ENCODE measurements at regions not wholly inside any gene's neighbourhood (a gene's known extent, or its start where the extent isn't known, plus 50 kb on each side); places are given as distances from the start of the nearest gene placed in this dataset.

DNA sequence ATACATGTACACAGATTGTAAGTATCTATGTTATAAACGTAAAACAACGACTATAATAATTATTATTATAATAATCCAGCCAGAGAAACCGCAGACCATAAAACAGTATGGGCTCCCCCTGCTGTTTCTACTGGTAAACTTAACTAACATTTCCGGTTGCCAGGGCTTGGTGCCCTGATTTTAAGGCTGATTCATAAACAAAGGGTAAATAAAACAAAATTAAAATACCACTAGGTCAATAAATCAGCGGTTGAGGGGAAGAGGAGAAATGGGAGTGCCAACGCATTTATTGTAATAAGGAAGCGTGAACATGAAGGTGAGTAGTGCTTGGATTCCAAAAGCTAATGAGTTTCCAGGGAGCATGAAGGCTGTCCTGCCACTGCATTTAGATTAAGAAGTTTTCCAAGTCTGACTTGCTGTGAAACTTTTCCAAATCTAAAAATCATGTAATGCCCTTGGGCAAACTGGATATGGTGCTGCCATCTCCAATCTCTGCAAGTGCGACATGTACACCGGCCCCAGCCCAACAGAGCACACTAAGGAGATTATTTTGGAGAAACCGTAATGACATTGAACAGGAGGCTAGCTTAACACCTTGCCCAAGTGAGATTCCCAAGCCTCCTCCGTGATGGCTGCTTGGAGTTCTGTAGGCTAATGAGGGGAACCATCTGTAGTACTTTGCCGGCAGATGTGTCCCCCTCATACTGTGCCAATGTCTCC, 50.7 kb upstream of the HNRNPA3 start:
- no peak for DNase-seq (ENCODE audit: extremely low read depth, low read depth)
- TF ChIP-seq, protein P1, sequence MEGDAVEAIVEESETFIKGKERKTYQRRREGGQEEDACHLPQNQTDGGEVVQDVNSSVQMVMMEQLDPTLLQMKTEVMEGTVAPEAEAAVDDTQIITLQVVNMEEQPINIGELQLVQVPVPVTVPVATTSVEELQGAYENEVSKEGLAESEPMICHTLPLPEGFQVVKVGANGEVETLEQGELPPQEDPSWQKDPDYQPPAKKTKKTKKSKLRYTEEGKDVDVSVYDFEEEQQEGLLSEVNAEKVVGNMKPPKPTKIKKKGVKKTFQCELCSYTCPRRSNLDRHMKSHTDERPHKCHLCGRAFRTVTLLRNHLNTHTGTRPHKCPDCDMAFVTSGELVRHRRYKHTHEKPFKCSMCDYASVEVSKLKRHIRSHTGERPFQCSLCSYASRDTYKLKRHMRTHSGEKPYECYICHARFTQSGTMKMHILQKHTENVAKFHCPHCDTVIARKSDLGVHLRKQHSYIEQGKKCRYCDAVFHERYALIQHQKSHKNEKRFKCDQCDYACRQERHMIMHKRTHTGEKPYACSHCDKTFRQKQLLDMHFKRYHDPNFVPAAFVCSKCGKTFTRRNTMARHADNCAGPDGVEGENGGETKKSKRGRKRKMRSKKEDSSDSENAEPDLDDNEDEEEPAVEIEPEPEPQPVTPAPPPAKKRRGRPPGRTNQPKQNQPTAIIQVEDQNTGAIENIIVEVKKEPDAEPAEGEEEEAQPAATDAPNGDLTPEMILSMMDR (IDR thresholded peaks at IDR 0.05; ENCODE audit: low read depth, low read length): peak; percentile 62
